Ishikawa (cell line): ENCODE measurements at regions not wholly inside any gene's neighbourhood (a gene's known extent, or its start where the extent isn't known, plus 50 kb on each side); places are given as distances from the start of the nearest gene placed in this dataset.

Experiments used
- MAX ChIP-seq: IDR thresholded peaks from 2 replicates; pipeline ENCODE4 v1.6.1; 2012
- NFIC ChIP-seq: IDR thresholded peaks from 2 replicates; pipeline ENCODE4 v1.6.1; 2012

DNA sequence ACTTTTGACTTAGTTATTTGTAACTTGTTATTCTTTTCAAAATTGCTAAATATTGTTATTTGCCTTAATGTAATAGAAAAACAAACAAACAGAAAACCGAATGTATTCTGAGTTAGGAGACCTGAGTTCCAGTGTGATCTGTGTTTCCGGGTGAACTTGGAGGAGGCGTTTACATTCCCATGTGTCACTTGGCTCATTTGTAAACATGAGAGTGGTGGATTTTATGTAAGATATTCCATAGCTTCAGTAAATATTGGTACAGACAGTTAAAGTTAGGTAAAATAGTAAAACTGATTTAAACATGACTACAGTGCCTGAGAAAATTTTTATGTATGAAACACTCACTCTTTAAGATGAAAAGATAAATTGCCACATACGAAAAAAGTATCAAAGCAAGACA, 287.3 kb upstream of the POU1F1 start:
- TF ChIP-seq MAX: no peak
- no peak for TF ChIP-seq NFIC
